ENCODE measurements at regions not wholly inside any gene's neighbourhood (a gene's known extent, or its start where the extent isn't known, plus 50 kb on each side); places are given as distances from the start of the nearest gene placed in this dataset.

DNA sequence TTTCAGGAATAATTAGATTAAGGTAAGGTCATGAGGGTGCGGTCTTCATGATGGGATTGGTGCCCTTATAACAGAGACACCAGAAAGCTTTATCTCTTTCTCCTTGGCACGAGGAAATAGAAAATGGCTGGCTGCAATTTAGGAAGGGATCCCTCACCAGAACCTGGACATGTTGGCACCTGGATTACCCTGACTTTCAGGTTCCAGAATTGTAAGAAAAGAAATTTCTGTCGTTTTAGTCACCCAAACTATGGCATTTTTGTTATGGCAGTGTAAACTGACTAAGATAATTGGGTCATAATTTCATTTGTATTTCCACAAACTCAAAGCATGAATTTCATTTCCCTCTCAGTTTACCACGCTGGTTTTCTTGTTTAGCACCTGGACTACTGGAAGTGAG lies 473.6 kb downstream of the PTH2R start:
- intact Hi-C loops (cut with DNase I; ENCODE audit: low total_unique reads), result no loop called here
- Histone ChIP-seq H3K27me3 (no peaks in the 10 kb centered on the region), H3K36me3 (no peaks in the 10 kb centered on the region), H3K9me3 (no peaks in the 10 kb centered on the region), H3K27ac (no peak overlapping the region), H3K4me3 (no peak overlapping the region), H3K4me1 (no peaks in the 10 kb centered on the region)
- TF ChIP-seq POLR2A (IDR thresholded peaks at IDR 0.05), result no peak
- TF ChIP-seq, protein P1, sequence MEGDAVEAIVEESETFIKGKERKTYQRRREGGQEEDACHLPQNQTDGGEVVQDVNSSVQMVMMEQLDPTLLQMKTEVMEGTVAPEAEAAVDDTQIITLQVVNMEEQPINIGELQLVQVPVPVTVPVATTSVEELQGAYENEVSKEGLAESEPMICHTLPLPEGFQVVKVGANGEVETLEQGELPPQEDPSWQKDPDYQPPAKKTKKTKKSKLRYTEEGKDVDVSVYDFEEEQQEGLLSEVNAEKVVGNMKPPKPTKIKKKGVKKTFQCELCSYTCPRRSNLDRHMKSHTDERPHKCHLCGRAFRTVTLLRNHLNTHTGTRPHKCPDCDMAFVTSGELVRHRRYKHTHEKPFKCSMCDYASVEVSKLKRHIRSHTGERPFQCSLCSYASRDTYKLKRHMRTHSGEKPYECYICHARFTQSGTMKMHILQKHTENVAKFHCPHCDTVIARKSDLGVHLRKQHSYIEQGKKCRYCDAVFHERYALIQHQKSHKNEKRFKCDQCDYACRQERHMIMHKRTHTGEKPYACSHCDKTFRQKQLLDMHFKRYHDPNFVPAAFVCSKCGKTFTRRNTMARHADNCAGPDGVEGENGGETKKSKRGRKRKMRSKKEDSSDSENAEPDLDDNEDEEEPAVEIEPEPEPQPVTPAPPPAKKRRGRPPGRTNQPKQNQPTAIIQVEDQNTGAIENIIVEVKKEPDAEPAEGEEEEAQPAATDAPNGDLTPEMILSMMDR (IDR thresholded peaks at IDR 0.05), result no peak
- no peak for DNase-seq

DNA sequence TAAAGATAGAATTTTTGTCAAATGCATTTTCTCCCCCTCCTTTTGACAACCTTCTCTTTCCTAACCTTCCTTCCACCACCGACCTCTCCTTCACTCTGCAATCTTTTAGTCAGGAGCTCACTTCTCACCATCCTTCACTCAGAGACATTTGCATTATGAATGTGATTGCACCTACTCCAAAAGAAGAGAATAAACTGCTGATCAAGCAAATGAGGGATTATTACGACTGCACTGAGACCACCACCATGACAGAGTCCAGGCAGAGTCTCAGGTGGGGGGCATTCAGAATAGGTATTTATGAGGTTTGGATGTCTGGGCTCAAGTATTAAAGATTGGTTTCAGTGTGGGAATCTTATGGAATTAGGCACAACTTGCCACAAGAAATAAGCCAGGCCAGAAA lies 483.9 kb downstream of the PTH2R start:
- Histone ChIP-seq H3K4me3 (no peak overlapping the region), H3K9me3 (no peaks in the 10 kb centered on the region), H3K27ac (no peak overlapping the region), H3K36me3 (no peaks in the 10 kb centered on the region), H3K27me3 (no peaks in the 10 kb centered on the region), H3K4me1 (no peaks in the 10 kb centered on the region)
- intact Hi-C loops (cut with DNase I; ENCODE audit: low total_unique reads), result no loop called here
- TF ChIP-seq POLR2A (IDR thresholded peaks at IDR 0.05), result no peak
- TF ChIP-seq, protein P1 (IDR thresholded peaks at IDR 0.05), result no peak
- DNase-seq, result no peak

DNA sequence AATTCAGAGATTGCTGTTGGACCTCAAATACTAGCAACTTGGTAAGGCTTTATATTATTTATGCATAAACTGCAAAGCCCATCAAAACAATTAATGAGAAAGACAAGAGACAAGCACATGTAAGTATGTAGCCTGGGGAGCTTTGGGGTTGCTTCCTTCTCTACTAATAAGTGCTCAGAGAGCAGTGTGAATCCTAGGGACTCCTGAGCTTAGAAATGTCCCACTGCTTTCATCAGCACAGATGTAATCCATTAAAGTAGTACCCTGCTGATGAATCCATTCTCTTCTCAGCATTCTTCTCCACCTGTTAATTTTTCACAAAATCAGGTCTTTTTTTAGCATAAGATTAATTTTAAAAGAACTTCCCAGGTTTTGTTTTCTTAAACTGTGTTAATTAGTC lies 485.6 kb downstream of the PTH2R start:
- intact Hi-C loops (cut with DNase I; ENCODE audit: low total_unique reads), result no loop called here
- no peak for DNase-seq
- Histone ChIP-seq H3K4me1 (no peaks in the 10 kb centered on the region), H3K36me3 (no peaks in the 10 kb centered on the region), H3K27ac (no peak overlapping the region), H3K27me3 (no peaks in the 10 kb centered on the region), H3K4me3 (no peak overlapping the region), H3K9me3 (no peaks in the 10 kb centered on the region)
- TF ChIP-seq POLR2A (IDR thresholded peaks at IDR 0.05), result no peak
- TF ChIP-seq, protein P1 (IDR thresholded peaks at IDR 0.05), result no peak

DNA sequence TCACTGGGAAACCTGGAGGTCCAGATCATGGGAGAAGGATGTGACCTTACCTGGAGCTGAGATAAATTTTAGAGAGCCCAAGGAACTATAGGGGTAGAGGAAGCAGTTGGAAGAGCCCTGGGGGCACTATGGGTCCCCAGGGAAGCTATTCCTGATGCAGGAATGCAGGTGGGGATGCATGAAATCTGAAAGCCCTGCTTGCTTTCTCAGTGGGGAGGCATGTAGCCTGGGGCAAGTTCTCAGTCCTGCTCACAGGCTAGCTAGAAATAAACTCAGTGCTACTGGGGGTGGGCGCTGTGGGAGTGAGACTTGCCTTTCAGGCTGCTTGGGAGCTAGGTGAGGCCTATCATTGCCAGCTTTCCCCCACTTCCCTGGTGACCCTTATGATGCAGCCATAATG lies 499.7 kb downstream of the PTH2R start:
- Histone ChIP-seq H3K27ac (no peak overlapping the region), H3K4me3 (no peak overlapping the region), H3K36me3 (no peaks in the 10 kb centered on the region), H3K9me3 (no peaks in the 10 kb centered on the region), H3K27me3 (no peaks in the 10 kb centered on the region), H3K4me1 (no peaks in the 10 kb centered on the region)
- intact Hi-C loops (cut with DNase I; ENCODE audit: low total_unique reads), result no loop called here
- TF ChIP-seq, protein P1 (IDR thresholded peaks at IDR 0.05), result no peak
- no peak for TF ChIP-seq POLR2A (IDR thresholded peaks at IDR 0.05)
- no peak for DNase-seq

DNA sequence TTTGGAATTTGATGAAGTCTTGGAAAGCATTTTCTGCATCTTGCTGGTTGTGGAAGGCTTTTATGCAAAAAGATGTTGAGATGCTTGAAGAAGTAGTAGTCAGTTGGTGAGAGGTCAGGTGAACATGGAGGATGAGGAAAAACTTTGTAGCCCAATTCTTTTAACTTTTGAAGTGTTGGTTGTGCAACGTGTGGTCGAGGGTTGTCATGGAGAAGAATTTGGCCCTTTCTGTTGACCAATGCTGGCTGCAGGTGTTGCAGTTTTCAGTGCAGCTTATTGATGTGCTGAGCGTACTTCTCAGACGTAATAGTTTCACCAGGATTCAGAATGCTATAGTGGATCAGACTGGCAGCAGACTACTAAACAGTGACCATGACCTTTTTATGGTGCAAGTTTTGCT lies 508.4 kb upstream of the MAP2 start:
- no peaks in the 10 kb centered on the region for H3K4me1 ChIP-seq
- no peak for DNase-seq
- no peaks in the 10 kb centered on the region for H3K27me3 ChIP-seq
- H3K4me3 ChIP-seq, result no peak overlapping the region
- no peaks in the 10 kb centered on the region for H3K36me3 ChIP-seq
- H3K27ac ChIP-seq, result no peak overlapping the region
- intact Hi-C loops (cut with DNase I; ENCODE audit: low total_unique reads), result no loop called here
- TF ChIP-seq, protein P1 (IDR thresholded peaks at IDR 0.05), result no peak
- TF ChIP-seq POLR2A (IDR thresholded peaks at IDR 0.05), result no peak
- no peaks in the 10 kb centered on the region for H3K9me3 ChIP-seq

Measured in uterus (tissue), 3 donors.